ENCODE measurements at regions not wholly inside any gene's neighbourhood (a gene's known extent, or its start where the extent isn't known, plus 50 kb on each side); places are given as distances from the start of the nearest gene placed in this dataset.

GRCh38 chr5:56316299-56316994, 83.3 kb upstream of the ANKRD55 start:
- TF ChIP-seq EZH2 (IDR thresholded peaks at IDR 0.05; ENCODE audit: borderline replicate concordance, low read depth, low read length, poor library complexity, severe bottlenecking) (no peak), CTCF (conservative IDR thresholded peaks at IDR 0.05; ENCODE audit: low read depth, low read length) (no peak)
- H3K36me3 ChIP-seq (ENCODE audit: insufficient read depth, low read length, poor library complexity, severe bottlenecking), result no peaks in the 10 kb centered on the region
- BruUV-seq (replicated peaks), result no TSS peak

GRCh38 chr5:56314529-56314928, 81.4 kb upstream of the ANKRD55 start:
- TF ChIP-seq CTCF (conservative IDR thresholded peaks at IDR 0.05; ENCODE audit: low read depth, low read length), result peak; percentile 62
- no peak for TF ChIP-seq EZH2 (IDR thresholded peaks at IDR 0.05; ENCODE audit: borderline replicate concordance, low read depth, low read length, poor library complexity, severe bottlenecking)
- Histone ChIP-seq H3K9me3 (ENCODE audit: low read depth, low read length, poor library complexity, severe bottlenecking) (no peaks in the 10 kb centered on the region), H3K4me3 (ENCODE audit: low read depth, low read length, poor library complexity, severe bottlenecking) (no peak overlapping the region), H3K36me3 (ENCODE audit: insufficient read depth, low read length, poor library complexity, severe bottlenecking) (no peaks in the 10 kb centered on the region), H3K27ac (ENCODE audit: low read depth, low read length, poor library complexity, severe bottlenecking) (no peak overlapping the region), H3K4me1 (ENCODE audit: insufficient read depth, low read length, poor library complexity, severe bottlenecking) (peaks cover 7% of the 10 kb centered on the region), H3K27me3 (replicated peaks; ENCODE audit: insufficient read depth, low read depth, low read length, poor library complexity) (no peaks in the 10 kb centered on the region)
- CTCF ChIA-PET, result no interaction called here
- peak; percentile 42 for DNase-seq (ENCODE audit: low spot score)
- POLR2A ChIA-PET (ENCODE audit: low non-redundant PET), result no interaction called here
- intact Hi-C loops (cut with micrococcal nuclease; ENCODE audit: unreplicated experiment), result no loop called here
- no TSS peak for BruUV-seq (replicated peaks)

More at GRCh38 chr5:56316299-56316994, 83.3 kb upstream of the ANKRD55 start:
- ChIA-PET CTCF (no interaction called here), POLR2A (ENCODE audit: low non-redundant PET) (interaction anchor here (0.5 kb wide), 1 partner anchor 195 kb away, joined by 3 read pairs; no protein-coding TSS in a partner anchor)
- intact Hi-C loops (cut with micrococcal nuclease; ENCODE audit: unreplicated experiment), result no loop called here
- Histone ChIP-seq H3K27me3 (replicated peaks; ENCODE audit: insufficient read depth, low read depth, low read length, poor library complexity) (no peaks in the 10 kb centered on the region), H3K4me3 (ENCODE audit: low read depth, low read length, poor library complexity, severe bottlenecking) (no peak overlapping the region), H3K9me3 (ENCODE audit: low read depth, low read length, poor library complexity, severe bottlenecking) (no peaks in the 10 kb centered on the region), H3K27ac (ENCODE audit: low read depth, low read length, poor library complexity, severe bottlenecking) (no peak overlapping the region), H3K4me1 (ENCODE audit: insufficient read depth, low read length, poor library complexity, severe bottlenecking) (peaks cover 8% of the 10 kb centered on the region)
- no peak for DNase-seq (ENCODE audit: low spot score)

GRCh38 chr5:56313596-56313995, 80.5 kb upstream of the ANKRD55 start:
- ChIA-PET POLR2A (ENCODE audit: low non-redundant PET) (no interaction called here), CTCF (no interaction called here)
- Histone ChIP-seq H3K4me3 (ENCODE audit: low read depth, low read length, poor library complexity, severe bottlenecking) (no peak overlapping the region), H3K9me3 (ENCODE audit: low read depth, low read length, poor library complexity, severe bottlenecking) (no peaks in the 10 kb centered on the region), H3K27me3 (replicated peaks; ENCODE audit: insufficient read depth, low read depth, low read length, poor library complexity) (no peaks in the 10 kb centered on the region), H3K36me3 (ENCODE audit: insufficient read depth, low read length, poor library complexity, severe bottlenecking) (no peaks in the 10 kb centered on the region), H3K4me1 (ENCODE audit: insufficient read depth, low read length, poor library complexity, severe bottlenecking) (no peaks in the 10 kb centered on the region), H3K27ac (ENCODE audit: low read depth, low read length, poor library complexity, severe bottlenecking) (no peak overlapping the region)
- intact Hi-C loops (cut with micrococcal nuclease; ENCODE audit: unreplicated experiment), result no loop called here
- no peak for TF ChIP-seq CTCF (conservative IDR thresholded peaks at IDR 0.05; ENCODE audit: low read depth, low read length)
- TF ChIP-seq EZH2 (IDR thresholded peaks at IDR 0.05; ENCODE audit: borderline replicate concordance, low read depth, low read length, poor library complexity, severe bottlenecking), result no peak
- no peak for DNase-seq (ENCODE audit: low spot score)
- BruUV-seq (replicated peaks), result no TSS peak
